MM.1S (cell line): ENCODE measurements at regions not wholly inside any gene's neighbourhood (a gene's known extent, or its start where the extent isn't known, plus 50 kb on each side); places are given as distances from the start of the nearest gene placed in this dataset.

Source experiments
- DNase-seq: peaks from one replicate; pipeline ENCODE4 v3.0.0-alpha.2; 2015
- H2AFZ ChIP-seq: fragments of 300-600 bp; sonication (generic); 2 replicates; pipeline ENCODE4 v1.6.0; 2016; ENCODE audit warnings: antibody characterized with exemption, low read length
- H3F3A ChIP-seq: fragments of 300-600 bp; sonication (generic); 2 replicates; pipeline ENCODE4 v1.6.1; 2016; ENCODE audit warnings: mild to moderate bottlenecking, antibody characterized with exemption, low read length, moderate library complexity, mixed read lengths; ENCODE audit not compliant: insufficient read depth
- H3K27ac ChIP-seq: fragments of 300-600 bp; sonication (generic); 2 replicates; pipeline ENCODE4 v1.5.1; 2016; ENCODE audit warnings: mild to moderate bottlenecking, low read length
- H3K27me3 ChIP-seq: fragments of 300-600 bp; sonication (generic); replicated peaks from 2 replicates; pipeline ENCODE4 v1.6.0; 2016; ENCODE audit warnings: low read length; ENCODE audit not compliant: insufficient read depth
- H3K36me3 ChIP-seq: fragments of 300-600 bp; sonication (generic); replicated peaks from 2 replicates; pipeline ENCODE4 v1.6.1; 2016; ENCODE audit warnings: mild to moderate bottlenecking, low read length, mixed read lengths; ENCODE audit not compliant: insufficient read depth
- H3K4me1 ChIP-seq: fragments of 300-600 bp; sonication (generic); 2 replicates; pipeline ENCODE4 v1.6.1; 2016; ENCODE audit warnings: low read length, mixed read lengths
- H3K4me2 ChIP-seq: fragments of 300-600 bp; sonication (generic); 2 replicates; pipeline ENCODE4 v1.6.0; 2016; ENCODE audit warnings: low read depth, low read length
- H3K4me3 ChIP-seq: fragments of 300-600 bp; sonication (generic); 2 replicates; pipeline ENCODE4 v1.5.1; 2016; ENCODE audit warnings: low read length, mixed read lengths
- H3K79me2 ChIP-seq: fragments of 300-600 bp; sonication (generic); 2 replicates; pipeline ENCODE4 v1.6.1; 2016; ENCODE audit warnings: mixed run types, low read length, mixed read lengths
- H3K9ac ChIP-seq: fragments of 300-600 bp; sonication (generic); 2 replicates; pipeline ENCODE4 v1.6.1; 2016; ENCODE audit warnings: low read length, mixed read lengths
- H3K9me2 ChIP-seq: fragments of 300-600 bp; sonication (generic); replicated peaks from 2 replicates; pipeline ENCODE4 v1.6.1; 2016; ENCODE audit warnings: mild to moderate bottlenecking, low read length, mixed read lengths; ENCODE audit not compliant: insufficient read depth
- H3K9me3 ChIP-seq: fragments of 300-600 bp; sonication (generic); replicated peaks from 2 replicates; pipeline ENCODE4 v1.6.1; 2016; ENCODE audit warnings: mild to moderate bottlenecking, low read length, mixed read lengths; ENCODE audit not compliant: insufficient read depth
- H4K20me1 ChIP-seq: fragments of 300-600 bp; sonication (generic); 2 replicates; pipeline ENCODE4 v1.6.1; 2016; ENCODE audit warnings: mild to moderate bottlenecking, low read length, moderate library complexity, mixed read lengths; ENCODE audit not compliant: insufficient read depth
- CTCF ChIP-seq: fragments of 300-600 bp; sonication (generic); IDR thresholded peaks from 2 replicates; pipeline ENCODE4 v1.5.1; 2016; ENCODE audit warnings: antibody characterized with exemption, low read length, mixed read lengths
- EZH2 ChIP-seq: fragments of 300-600 bp; sonication (generic); optimal IDR thresholded peaks from 2 replicates; pipeline ENCODE3; 2017; ENCODE audit warnings: low read depth, mild to moderate bottlenecking, antibody characterized with exemption, low read length, mixed read lengths
- EZH2phosphoT487 ChIP-seq: fragments of 300-600 bp; sonication (generic); IDR thresholded peaks from 2 replicates; pipeline ENCODE4 v1.6.1; 2018; ENCODE audit warnings: antibody characterized with exemption, low read length

- Histone ChIP-seq H3K9me2 (no peaks in the 10 kb centered on the region), H3K9ac (no peak overlapping the region), H2AFZ (no peak overlapping the region), H3K4me1 (no peaks in the 10 kb centered on the region), H3F3A (no peaks in the 10 kb centered on the region), H3K79me2 (no peaks in the 10 kb centered on the region), H4K20me1 (no peaks in the 10 kb centered on the region), H3K4me2 (no peak overlapping the region), H3K9me3 (no peaks in the 10 kb centered on the region), H3K36me3 (no peaks in the 10 kb centered on the region), H3K27me3 (no peaks in the 10 kb centered on the region), H3K4me3 (no peak overlapping the region), H3K27ac (no peak overlapping the region)
- DNase-seq = no peak
- TF ChIP-seq CTCF = no peak
- no peak for TF ChIP-seq EZH2phosphoT487
- TF ChIP-seq EZH2 = no peak
These were observed 236.7 kb upstream of the IPO5 start for GRCh38 chr13:97716746-97717145.

- Histone ChIP-seq H3K27ac (no peak overlapping the region), H3K4me2 (no peak overlapping the region), H3F3A (no peaks in the 10 kb centered on the region), H3K9me3 (no peaks in the 10 kb centered on the region), H3K36me3 (no peaks in the 10 kb centered on the region), H3K79me2 (no peaks in the 10 kb centered on the region), H4K20me1 (no peaks in the 10 kb centered on the region), H2AFZ (no peak overlapping the region), H3K9ac (no peak overlapping the region), H3K27me3 (no peaks in the 10 kb centered on the region), H3K9me2 (no peaks in the 10 kb centered on the region), H3K4me3 (no peak overlapping the region), H3K4me1 (no peaks in the 10 kb centered on the region)
- TF ChIP-seq CTCF (no peak), EZH2 (no peak), EZH2phosphoT487 (no peak)
- DNase-seq = no peak
These were observed 233.7 kb upstream of the IPO5 start for GRCh38 chr13:97719736-97720135.

- TF ChIP-seq EZH2phosphoT487 = no peak
- TF ChIP-seq EZH2 = no peak
- TF ChIP-seq CTCF = no peak
- no peak overlapping the region for H3K4me3 ChIP-seq
- DNase-seq = no peak
These were observed 232.6 kb upstream of the IPO5 start for GRCh38 chr13:97720896-97721295.

GRCh38 chr13:97723655-97724054 is 229.8 kb upstream of the IPO5 start:
- Histone ChIP-seq H3K4me2 (no peak overlapping the region), H3K27me3 (no peaks in the 10 kb centered on the region), H3K27ac (no peak overlapping the region), H3K9ac (no peak overlapping the region), H3F3A (no peaks in the 10 kb centered on the region), H4K20me1 (no peaks in the 10 kb centered on the region), H3K4me3 (no peak overlapping the region), H2AFZ (no peak overlapping the region), H3K9me3 (no peaks in the 10 kb centered on the region), H3K4me1 (no peaks in the 10 kb centered on the region), H3K36me3 (no peaks in the 10 kb centered on the region), H3K79me2 (no peaks in the 10 kb centered on the region), H3K9me2 (no peaks in the 10 kb centered on the region)
- TF ChIP-seq EZH2 (no peak), EZH2phosphoT487 (no peak), CTCF (no peak)
- no peak for DNase-seq

More at GRCh38 chr13:97720896-97721295, 232.6 kb upstream of the IPO5 start:
- Histone ChIP-seq H3K27ac (no peak overlapping the region), H3K27me3 (no peaks in the 10 kb centered on the region), H3K4me1 (no peaks in the 10 kb centered on the region), H3F3A (no peaks in the 10 kb centered on the region), H2AFZ (no peak overlapping the region), H3K9ac (no peak overlapping the region), H3K36me3 (no peaks in the 10 kb centered on the region), H3K9me3 (no peaks in the 10 kb centered on the region), H4K20me1 (no peaks in the 10 kb centered on the region), H3K9me2 (no peaks in the 10 kb centered on the region), H3K4me2 (no peak overlapping the region), H3K79me2 (no peaks in the 10 kb centered on the region)
